ENCODE measurements at regions not wholly inside any gene's neighbourhood (a gene's known extent, or its start where the extent isn't known, plus 50 kb on each side); places are given as distances from the start of the nearest gene placed in this dataset.

DNA sequence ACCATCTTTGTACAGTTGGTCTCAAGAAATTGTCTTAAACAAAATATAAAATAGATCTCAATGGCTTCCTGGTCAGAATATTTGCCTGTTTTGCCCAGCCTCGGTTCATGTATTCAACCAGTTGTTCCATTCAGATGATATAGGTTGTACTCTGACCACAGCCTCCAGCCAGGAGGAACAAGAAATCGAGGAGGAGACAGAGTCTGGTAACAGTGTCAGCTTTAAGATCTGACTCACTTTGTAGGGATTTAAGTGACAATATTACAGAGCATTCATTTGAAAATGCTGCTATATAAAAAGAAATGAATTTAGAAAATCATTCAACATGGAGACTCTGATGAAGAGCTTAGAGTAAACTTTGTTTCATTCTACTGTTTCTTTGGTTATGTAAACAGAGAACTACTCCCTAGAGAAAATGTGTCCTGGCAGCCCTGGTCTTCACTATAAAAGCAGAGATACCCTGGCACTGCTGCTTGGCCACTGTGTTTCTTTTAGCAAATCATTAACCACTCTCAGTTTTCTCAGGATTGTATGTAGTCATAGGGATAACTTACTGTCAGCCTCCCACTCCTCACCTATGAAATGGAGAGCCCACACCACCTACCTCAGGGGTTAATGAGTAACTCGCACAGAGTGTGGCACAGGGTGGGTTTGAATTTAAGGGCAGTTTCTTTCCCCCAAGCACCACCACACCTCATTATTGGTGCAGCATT lies 53.5 kb downstream of the PAGE2 start:
- no CpG with 5 or more reads among the region's 3 CpGs for WGBS (ENCODE audit: extremely low coverage, insufficient coverage, low lambda C conversion rate)
- Histone ChIP-seq H3K36me3 (ENCODE audit: control insufficient read depth, insufficient read depth, low read length) (no peaks in the 10 kb centered on the region), H3K4me3 (ENCODE audit: low read length) (no peak overlapping the region), H3K56ac (ENCODE audit: low read length) (peak overlapping the region; percentile 56), H3K23ac (ENCODE audit: low read length) (no peak overlapping the region), H3K79me2 (ENCODE audit: control insufficient read depth, insufficient read depth, low read length) (no peaks in the 10 kb centered on the region), H3K4me1 (ENCODE audit: control insufficient read depth, low read depth, low read length) (no peaks in the 10 kb centered on the region), H2BK120ac (ENCODE audit: low read depth, low read length) (no peak overlapping the region), H3K27ac (ENCODE audit: low read depth, low read length) (peak overlapping the region; percentile 70), H3K9ac (ENCODE audit: low read length) (peak overlapping the region; percentile 32), H4K5ac (ENCODE audit: low read length) (no peak overlapping the region), H2BK5ac (ENCODE audit: low read length) (peak overlapping the region; percentile 82), H3K79me1 (ENCODE audit: low read length) (no peaks in the 10 kb centered on the region), H3K4me2 (ENCODE audit: low read length) (no peak overlapping the region), H4K8ac (ENCODE audit: low read depth, low read length) (no peak overlapping the region), H3K27me3 (ENCODE audit: insufficient read depth, low read length, poor library complexity) (no peaks in the 10 kb centered on the region), H3K4ac (ENCODE audit: low read depth, low read length) (peak overlapping the region; percentile 36), H2BK15ac (replicated peaks; ENCODE audit: low read depth) (no peak overlapping the region), H2AK5ac (ENCODE audit: low read length) (no peak overlapping the region), H3K18ac (ENCODE audit: low read length) (no peak overlapping the region)
- no peak for DNase-seq

- Histone ChIP-seq H3K79me2 (ENCODE audit: control insufficient read depth, insufficient read depth, low read length) (no peaks in the 10 kb centered on the region), H2BK5ac (ENCODE audit: low read length) (no peak overlapping the region), H2AK5ac (ENCODE audit: low read length) (no peak overlapping the region), H3K4me3 (ENCODE audit: low read length) (no peak overlapping the region), H3K79me1 (ENCODE audit: low read length) (no peaks in the 10 kb centered on the region), H3K4me2 (ENCODE audit: low read length) (no peak overlapping the region), H3K9ac (ENCODE audit: low read length) (no peak overlapping the region), H3K36me3 (ENCODE audit: control insufficient read depth, insufficient read depth, low read length) (no peaks in the 10 kb centered on the region), H3K23ac (ENCODE audit: low read length) (no peak overlapping the region), H3K56ac (ENCODE audit: low read length) (peak overlapping the region; percentile 30), H3K4ac (ENCODE audit: low read depth, low read length) (no peak overlapping the region), H3K4me1 (ENCODE audit: control insufficient read depth, low read depth, low read length) (no peaks in the 10 kb centered on the region), H3K18ac (ENCODE audit: low read length) (no peak overlapping the region), H2BK15ac (replicated peaks; ENCODE audit: low read depth) (no peak overlapping the region), H2BK120ac (ENCODE audit: low read depth, low read length) (no peak overlapping the region), H3K27ac (ENCODE audit: low read depth, low read length) (peak overlapping the region; percentile 70), H4K8ac (ENCODE audit: low read depth, low read length) (no peak overlapping the region), H4K5ac (ENCODE audit: low read length) (no peak overlapping the region), H3K27me3 (ENCODE audit: insufficient read depth, low read length, poor library complexity) (no peaks in the 10 kb centered on the region)
- no CpG with 5 or more reads among the region's 6 CpGs for WGBS (ENCODE audit: extremely low coverage, insufficient coverage, low lambda C conversion rate)
- DNase-seq: no peak
These were observed 54.1 kb downstream of the PAGE2 start for GRCh38 chrX:55142919-55143310.

DNA sequence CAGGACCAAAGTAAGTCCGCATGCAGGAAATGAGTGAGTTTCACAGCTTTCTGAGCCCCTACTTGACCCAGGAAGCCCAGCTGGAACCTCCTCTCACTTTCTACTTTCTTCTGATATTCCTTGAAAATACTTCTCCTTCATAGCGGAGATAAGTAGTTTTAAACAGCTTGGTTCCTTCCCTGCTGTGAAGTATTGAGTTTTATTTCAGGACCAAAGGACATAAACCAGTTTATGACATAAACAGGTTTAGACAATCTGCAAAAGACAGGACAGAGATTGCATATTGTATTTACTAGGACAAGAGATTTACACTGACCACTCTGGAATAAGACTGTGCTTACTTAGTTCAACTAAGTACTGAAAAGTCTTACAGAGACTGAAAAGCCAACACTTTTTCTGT lies 54.8 kb downstream of the PAGE2 start:
- H3K79me1 ChIP-seq (ENCODE audit: low read length): no peaks in the 10 kb centered on the region
- H3K4me3 ChIP-seq (ENCODE audit: low read length): no peak overlapping the region
- H3K4me2 ChIP-seq (ENCODE audit: low read length): no peak overlapping the region
- H4K8ac ChIP-seq (ENCODE audit: low read depth, low read length): no peak overlapping the region
- peak; percentile 30 for DNase-seq
- no peak overlapping the region for H2AK5ac ChIP-seq (ENCODE audit: low read length)
- H3K4me1 ChIP-seq (ENCODE audit: control insufficient read depth, low read depth, low read length): no peaks in the 10 kb centered on the region
- no peak overlapping the region for H3K9ac ChIP-seq (ENCODE audit: low read length)
- H3K36me3 ChIP-seq (ENCODE audit: control insufficient read depth, insufficient read depth, low read length): no peaks in the 10 kb centered on the region
- no peak overlapping the region for H3K56ac ChIP-seq (ENCODE audit: low read length)
- no peak overlapping the region for H2BK120ac ChIP-seq (ENCODE audit: low read depth, low read length)
- H4K5ac ChIP-seq (ENCODE audit: low read length): no peak overlapping the region
- no peak overlapping the region for H3K23ac ChIP-seq (ENCODE audit: low read length)
- no peak overlapping the region for H3K27ac ChIP-seq (ENCODE audit: low read depth, low read length)
- no peak overlapping the region for H2BK15ac ChIP-seq (replicated peaks; ENCODE audit: low read depth)
- no peak overlapping the region for H2BK5ac ChIP-seq (ENCODE audit: low read length)
- no peaks in the 10 kb centered on the region for H3K79me2 ChIP-seq (ENCODE audit: control insufficient read depth, insufficient read depth, low read length)
- H3K27me3 ChIP-seq (ENCODE audit: insufficient read depth, low read length, poor library complexity): no peaks in the 10 kb centered on the region
- H3K4ac ChIP-seq (ENCODE audit: low read depth, low read length): no peak overlapping the region
- whole genome bisulfite sequencing (ENCODE audit: extremely low coverage, insufficient coverage, low lambda C conversion rate): no CpG with 5 or more reads among the region's 2 CpGs
- H3K18ac ChIP-seq (ENCODE audit: low read length): no peak overlapping the region

GRCh38 chrX:55144697-55145096 lies 55.9 kb downstream of the PAGE2 start:
- H2AK5ac ChIP-seq (ENCODE audit: low read length): no peak overlapping the region
- H2BK5ac ChIP-seq (ENCODE audit: low read length): no peak overlapping the region
- no peak overlapping the region for H3K4me3 ChIP-seq (ENCODE audit: low read length)
- no peak overlapping the region for H2BK120ac ChIP-seq (ENCODE audit: low read depth, low read length)
- H3K79me1 ChIP-seq (ENCODE audit: low read length): no peaks in the 10 kb centered on the region
- H3K36me3 ChIP-seq (ENCODE audit: control insufficient read depth, insufficient read depth, low read length): no peaks in the 10 kb centered on the region
- H3K9ac ChIP-seq (ENCODE audit: low read length): no peak overlapping the region
- H4K5ac ChIP-seq (ENCODE audit: low read length): no peak overlapping the region
- H4K8ac ChIP-seq (ENCODE audit: low read depth, low read length): no peak overlapping the region
- no peak overlapping the region for H2BK15ac ChIP-seq (replicated peaks; ENCODE audit: low read depth)
- no peaks in the 10 kb centered on the region for H3K27me3 ChIP-seq (ENCODE audit: insufficient read depth, low read length, poor library complexity)
- no peak overlapping the region for H3K18ac ChIP-seq (ENCODE audit: low read length)
- no peaks in the 10 kb centered on the region for H3K4me1 ChIP-seq (ENCODE audit: control insufficient read depth, low read depth, low read length)
- no peaks in the 10 kb centered on the region for H3K79me2 ChIP-seq (ENCODE audit: control insufficient read depth, insufficient read depth, low read length)
- DNase-seq: no peak
- no peak overlapping the region for H3K4me2 ChIP-seq (ENCODE audit: low read length)
- no peak overlapping the region for H3K4ac ChIP-seq (ENCODE audit: low read depth, low read length)
- H3K27ac ChIP-seq (ENCODE audit: low read depth, low read length): no peak overlapping the region
- WGBS (ENCODE audit: extremely low coverage, insufficient coverage, low lambda C conversion rate): no CpG with 5 or more reads among the region's 2 CpGs
- no peak overlapping the region for H3K56ac ChIP-seq (ENCODE audit: low read length)
- no peak overlapping the region for H3K23ac ChIP-seq (ENCODE audit: low read length)

DNA sequence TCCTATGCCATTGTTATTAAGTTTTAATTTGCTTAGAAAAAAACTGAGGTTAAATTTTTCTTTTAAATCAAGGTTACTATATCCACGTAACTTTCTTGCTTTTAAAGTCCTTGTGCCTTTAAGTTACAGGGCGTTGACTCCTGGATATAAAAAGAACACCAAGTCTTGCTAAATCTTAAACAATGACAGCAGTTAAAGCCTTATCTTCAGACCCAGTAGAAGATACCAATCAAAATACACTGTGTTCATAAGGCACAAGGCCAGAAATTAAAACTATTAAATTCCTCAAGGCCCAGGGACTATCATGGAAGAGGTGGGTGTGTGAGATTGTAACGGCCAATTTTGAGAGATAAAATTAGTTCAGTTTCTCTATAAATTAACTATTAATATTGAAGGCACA lies 60.4 kb downstream of the PAGE2 start:
- Histone ChIP-seq H3K4me2 (ENCODE audit: low read length) (no peak overlapping the region), H3K18ac (ENCODE audit: low read length) (no peak overlapping the region), H2BK120ac (ENCODE audit: low read depth, low read length) (no peak overlapping the region), H3K4me1 (ENCODE audit: control insufficient read depth, low read depth, low read length) (no peaks in the 10 kb centered on the region), H3K4ac (ENCODE audit: low read depth, low read length) (no peak overlapping the region), H3K27ac (ENCODE audit: low read depth, low read length) (no peak overlapping the region), H2AK5ac (ENCODE audit: low read length) (no peak overlapping the region), H3K56ac (ENCODE audit: low read length) (no peak overlapping the region), H3K23ac (ENCODE audit: low read length) (no peak overlapping the region), H2BK5ac (ENCODE audit: low read length) (no peak overlapping the region), H4K8ac (ENCODE audit: low read depth, low read length) (no peak overlapping the region), H3K79me2 (ENCODE audit: control insufficient read depth, insufficient read depth, low read length) (no peaks in the 10 kb centered on the region), H3K27me3 (ENCODE audit: insufficient read depth, low read length, poor library complexity) (no peaks in the 10 kb centered on the region), H3K79me1 (ENCODE audit: low read length) (no peaks in the 10 kb centered on the region), H4K5ac (ENCODE audit: low read length) (no peak overlapping the region), H3K4me3 (ENCODE audit: low read length) (no peak overlapping the region), H2BK15ac (replicated peaks; ENCODE audit: low read depth) (no peak overlapping the region), H3K36me3 (ENCODE audit: control insufficient read depth, insufficient read depth, low read length) (no peaks in the 10 kb centered on the region), H3K9ac (ENCODE audit: low read length) (no peak overlapping the region)
- no peak for DNase-seq
- WGBS (ENCODE audit: extremely low coverage, insufficient coverage, low lambda C conversion rate): no CpG with 5 or more reads among the region's 3 CpGs

DNA sequence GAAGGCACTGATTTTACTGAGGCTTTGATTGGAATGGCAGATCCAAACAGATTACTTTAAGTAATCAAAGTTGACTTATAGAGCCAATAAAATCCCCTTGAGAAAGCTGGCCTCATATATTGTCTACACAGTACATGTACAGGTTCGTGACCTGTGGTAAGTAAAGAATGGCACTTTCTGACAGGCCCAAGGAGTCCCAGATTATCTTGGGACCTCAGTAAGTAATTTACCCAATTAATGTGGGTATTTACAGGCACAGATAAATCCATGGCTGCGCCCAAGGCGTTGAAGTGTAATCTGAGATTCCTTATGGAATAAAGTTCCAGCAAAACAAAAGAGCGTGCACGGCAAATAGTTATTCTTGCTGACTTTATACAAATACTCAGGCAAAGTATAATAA lies 62.4 kb downstream of the PAGE2 start:
- no CpG with 5 or more reads among the region's 5 CpGs for WGBS (ENCODE audit: extremely low coverage, insufficient coverage, low lambda C conversion rate)
- H3K79me1 ChIP-seq (ENCODE audit: low read length): no peaks in the 10 kb centered on the region

More for the DNA sequence above, 62.4 kb downstream of the PAGE2 start:
- Histone ChIP-seq H3K79me2 (ENCODE audit: control insufficient read depth, insufficient read depth, low read length) (no peaks in the 10 kb centered on the region), H3K27me3 (ENCODE audit: insufficient read depth, low read length, poor library complexity) (no peaks in the 10 kb centered on the region), H4K8ac (ENCODE audit: low read depth, low read length) (no peak overlapping the region), H3K56ac (ENCODE audit: low read length) (no peak overlapping the region), H3K9ac (ENCODE audit: low read length) (no peak overlapping the region), H3K4me3 (ENCODE audit: low read length) (no peak overlapping the region), H3K36me3 (ENCODE audit: control insufficient read depth, insufficient read depth, low read length) (no peaks in the 10 kb centered on the region), H4K5ac (ENCODE audit: low read length) (no peak overlapping the region), H3K18ac (ENCODE audit: low read length) (no peak overlapping the region), H2BK15ac (replicated peaks; ENCODE audit: low read depth) (no peak overlapping the region), H2BK120ac (ENCODE audit: low read depth, low read length) (no peak overlapping the region), H3K27ac (ENCODE audit: low read depth, low read length) (no peak overlapping the region), H3K4ac (ENCODE audit: low read depth, low read length) (no peak overlapping the region), H2AK5ac (ENCODE audit: low read length) (no peak overlapping the region), H3K4me2 (ENCODE audit: low read length) (no peak overlapping the region), H2BK5ac (ENCODE audit: low read length) (peak overlapping the region; percentile 59), H3K23ac (ENCODE audit: low read length) (no peak overlapping the region), H3K4me1 (ENCODE audit: control insufficient read depth, low read depth, low read length) (no peaks in the 10 kb centered on the region)
- DNase-seq: no peak
